HFFc6 (cell line): ENCODE measurements at regions not wholly inside any gene's neighbourhood (a gene's known extent, or its start where the extent isn't known, plus 50 kb on each side); places are given as distances from the start of the nearest gene placed in this dataset.

Experiments used
- DNase-seq: peaks from one replicate; pipeline ENCODE4 v3.0.0-alpha.2; 2018
- H3K27ac Mint-ChIP-seq: 2 replicates; pipeline ENCODE4 v1.8.0; 2020; ENCODE audit warnings: mild to moderate bottlenecking, mixed read lengths
- H3K27me3 Mint-ChIP-seq: 2 replicates; pipeline ENCODE4 v1.8.0; 2021; ENCODE audit warnings: mild to moderate bottlenecking, moderate library complexity, mixed read lengths; ENCODE audit not compliant: insufficient read depth
- H3K36me3 Mint-ChIP-seq: 2 replicates; pipeline ENCODE4 v1.8.0; 2021; ENCODE audit warnings: low read depth, mixed read lengths
- H3K4me1 Mint-ChIP-seq: 2 replicates; pipeline ENCODE4 v1.8.0; 2020; ENCODE audit warnings: low read depth, mixed read lengths
- H3K4me3 Mint-ChIP-seq: 2 replicates; pipeline ENCODE4 v1.8.0; 2020; ENCODE audit warnings: mild to moderate bottlenecking, moderate library complexity, mixed read lengths
- H3K9me3 Mint-ChIP-seq: 2 replicates; pipeline ENCODE4 v1.8.0; 2020; ENCODE audit warnings: mild to moderate bottlenecking, mixed read lengths
- TF ChIP-seq, protein P1 (sequence below): fragments of 200-600 bp; sonication (generic); IDR thresholded peaks from 2 replicates; pipeline ENCODE4 v1.5.0; 2021; ENCODE audit warnings: antibody characterized with exemption, mild to moderate bottlenecking

DNA sequence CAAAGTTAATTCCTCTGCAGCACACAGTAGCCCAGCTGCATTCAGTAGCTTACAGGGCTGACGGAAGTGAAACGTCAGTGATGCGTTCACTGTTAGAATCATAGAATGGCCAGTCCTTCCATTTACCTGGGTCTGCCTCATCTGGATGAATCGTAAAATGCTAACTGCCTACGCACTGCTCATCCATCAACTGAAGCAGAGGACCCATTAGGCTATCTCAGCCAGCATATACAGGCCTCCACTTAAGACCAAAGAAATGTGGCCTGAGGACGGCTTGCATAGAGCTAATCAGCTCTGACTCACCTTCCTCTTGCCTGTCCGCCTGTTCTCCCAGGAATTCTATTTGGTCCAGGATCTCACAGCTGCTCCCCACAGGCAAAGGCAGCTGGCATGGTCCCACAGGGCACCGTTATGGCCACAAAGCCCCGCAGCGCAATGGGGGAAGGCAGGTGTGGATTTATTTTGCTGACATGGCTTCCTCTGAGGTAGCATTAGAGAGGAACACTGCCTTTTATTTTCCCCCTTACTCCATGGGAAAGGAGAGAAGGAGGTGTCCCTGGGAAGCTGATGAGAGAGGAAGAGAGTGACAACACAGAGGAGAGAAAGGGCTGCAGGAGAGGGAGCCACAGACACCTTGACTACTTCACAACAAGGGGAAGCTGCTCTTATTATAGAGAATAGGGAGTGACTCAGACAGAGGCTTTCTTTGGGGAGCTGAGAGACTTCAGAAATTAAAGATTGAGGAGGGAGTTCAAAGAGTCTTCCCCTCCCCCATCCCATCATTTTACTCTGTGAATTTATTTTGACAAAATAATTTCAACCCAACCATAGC is 177.6 kb downstream of the HHIPL2 start:
- peaks cover 54% of the 10 kb centered on the region for H3K4me1 Mint-ChIP-seq
- no peaks in the 10 kb centered on the region for H3K9me3 Mint-ChIP-seq
- H3K27ac Mint-ChIP-seq: peak overlapping the region; percentile 98
- H3K27me3 Mint-ChIP-seq: no peaks in the 10 kb centered on the region; the same call in 1 of the 2 replicates
- H3K4me3 Mint-ChIP-seq: peak overlapping the region; percentile 85
- DNase-seq: peak; percentile 77
- TF ChIP-seq, protein P1, sequence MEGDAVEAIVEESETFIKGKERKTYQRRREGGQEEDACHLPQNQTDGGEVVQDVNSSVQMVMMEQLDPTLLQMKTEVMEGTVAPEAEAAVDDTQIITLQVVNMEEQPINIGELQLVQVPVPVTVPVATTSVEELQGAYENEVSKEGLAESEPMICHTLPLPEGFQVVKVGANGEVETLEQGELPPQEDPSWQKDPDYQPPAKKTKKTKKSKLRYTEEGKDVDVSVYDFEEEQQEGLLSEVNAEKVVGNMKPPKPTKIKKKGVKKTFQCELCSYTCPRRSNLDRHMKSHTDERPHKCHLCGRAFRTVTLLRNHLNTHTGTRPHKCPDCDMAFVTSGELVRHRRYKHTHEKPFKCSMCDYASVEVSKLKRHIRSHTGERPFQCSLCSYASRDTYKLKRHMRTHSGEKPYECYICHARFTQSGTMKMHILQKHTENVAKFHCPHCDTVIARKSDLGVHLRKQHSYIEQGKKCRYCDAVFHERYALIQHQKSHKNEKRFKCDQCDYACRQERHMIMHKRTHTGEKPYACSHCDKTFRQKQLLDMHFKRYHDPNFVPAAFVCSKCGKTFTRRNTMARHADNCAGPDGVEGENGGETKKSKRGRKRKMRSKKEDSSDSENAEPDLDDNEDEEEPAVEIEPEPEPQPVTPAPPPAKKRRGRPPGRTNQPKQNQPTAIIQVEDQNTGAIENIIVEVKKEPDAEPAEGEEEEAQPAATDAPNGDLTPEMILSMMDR: no peak
- no peaks in the 10 kb centered on the region for H3K36me3 Mint-ChIP-seq

DNA sequence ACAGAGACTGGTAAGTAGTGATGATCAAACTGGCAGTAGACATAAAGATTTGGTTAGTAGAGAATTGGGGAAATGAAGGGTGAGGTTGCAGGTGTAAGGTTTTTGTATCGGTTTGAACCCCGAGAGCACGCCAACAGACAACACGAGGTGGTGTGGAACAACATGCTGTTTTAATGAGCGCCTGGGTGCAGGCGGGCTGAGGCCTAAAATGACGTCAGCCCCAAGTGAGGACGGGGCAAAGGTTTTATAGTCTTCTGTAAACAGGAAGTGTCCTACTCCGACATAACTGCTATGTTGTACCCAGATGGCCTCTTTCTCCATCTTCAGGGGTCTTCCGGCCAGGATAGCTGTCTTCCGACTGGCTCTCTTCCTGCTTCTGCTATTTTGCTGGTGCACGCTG is 178.8 kb downstream of the HHIPL2 start:
- H3K27ac Mint-ChIP-seq: peak overlapping the region; percentile 98; the same call in 1 of the 2 replicates
- no peak overlapping the region for H3K4me3 Mint-ChIP-seq
- H3K27me3 Mint-ChIP-seq: no peaks in the 10 kb centered on the region; the same call in 1 of the 2 replicates
- TF ChIP-seq, protein P1: no peak
- peaks cover 48% of the 10 kb centered on the region for H3K4me1 Mint-ChIP-seq
- DNase-seq: no peak
- no peaks in the 10 kb centered on the region for H3K9me3 Mint-ChIP-seq
- H3K36me3 Mint-ChIP-seq: no peaks in the 10 kb centered on the region

DNA sequence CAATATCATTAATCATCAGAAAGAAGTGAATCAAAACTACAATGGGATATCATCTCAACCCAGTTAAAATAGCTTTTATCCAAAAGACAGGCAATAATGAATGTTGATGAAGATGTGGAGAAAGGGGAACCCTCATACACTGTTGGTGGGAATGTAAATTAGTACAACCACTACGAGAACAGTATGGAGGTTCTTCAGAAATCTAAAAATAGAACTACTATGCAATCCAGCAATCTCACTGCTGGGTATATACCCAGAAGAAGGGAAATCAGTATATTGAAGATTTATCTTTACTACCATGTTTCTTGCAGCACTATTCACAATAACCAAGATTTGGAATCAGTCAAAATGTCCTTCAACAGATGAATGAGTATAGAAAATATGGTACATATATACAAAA is 189.8 kb downstream of the HHIPL2 start:
- Mint-ChIP-seq H3K27me3 (peaks cover 2% of the 10 kb centered on the region), H3K4me1 (no peaks in the 10 kb centered on the region), H3K36me3 (no peaks in the 10 kb centered on the region), H3K4me3 (no peak overlapping the region), H3K27ac (no peak overlapping the region), H3K9me3 (no peaks in the 10 kb centered on the region; the same call in 1 of the 2 replicates)
- TF ChIP-seq, protein P1: no peak
- no peak for DNase-seq

DNA sequence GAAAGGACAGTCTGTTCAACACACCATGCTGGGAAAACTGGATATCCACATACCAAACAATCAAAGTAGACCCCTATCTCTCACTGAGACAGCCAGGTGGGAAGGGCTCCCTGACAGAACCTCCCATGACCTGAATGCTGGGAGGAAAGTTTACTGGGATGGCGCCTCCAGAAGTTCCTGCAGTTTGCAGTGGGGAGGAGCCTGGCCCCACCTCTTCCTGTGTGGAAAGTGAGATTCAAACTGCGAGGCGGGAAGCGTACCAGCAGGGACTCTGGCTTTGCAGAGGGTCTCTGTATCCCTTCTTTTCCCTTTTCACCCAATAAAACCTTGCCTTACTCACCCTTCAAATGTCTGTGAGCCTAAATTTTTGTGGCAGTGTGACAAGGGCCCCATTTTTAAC is 190.7 kb downstream of the HHIPL2 start:
- TF ChIP-seq, protein P1: no peak
- H3K27ac Mint-ChIP-seq: no peak overlapping the region
- no peaks in the 10 kb centered on the region for H3K36me3 Mint-ChIP-seq
- peaks cover 2% of the 10 kb centered on the region for H3K27me3 Mint-ChIP-seq
- no peak overlapping the region for H3K4me3 Mint-ChIP-seq
- no peaks in the 10 kb centered on the region; the same call in 1 of the 2 replicates for H3K9me3 Mint-ChIP-seq
- no peak for DNase-seq
- no peaks in the 10 kb centered on the region for H3K4me1 Mint-ChIP-seq

DNA sequence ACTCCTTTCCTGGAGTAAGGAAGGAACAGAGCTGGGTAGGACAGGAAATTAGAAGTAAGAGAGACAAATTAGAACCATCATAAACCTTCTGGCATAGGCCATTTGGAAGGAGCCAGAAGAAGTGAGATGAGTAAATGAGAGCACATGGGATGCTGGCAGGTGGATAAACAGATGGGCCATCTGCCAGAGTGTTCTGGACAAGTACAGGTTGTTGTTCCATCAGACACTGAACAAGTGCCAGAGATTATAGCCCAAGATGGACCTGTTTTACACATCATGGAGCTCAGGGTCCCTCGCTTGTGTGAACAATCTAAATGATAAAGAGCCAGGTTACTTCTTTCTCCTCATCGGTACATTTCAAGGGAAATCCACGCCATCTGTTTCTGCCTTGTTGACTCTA is 200.3 kb downstream of the HHIPL2 start:
- TF ChIP-seq, protein P1: no peak
- Mint-ChIP-seq H3K27me3 (peaks cover 11% of the 10 kb centered on the region), H3K4me1 (no peaks in the 10 kb centered on the region), H3K36me3 (no peaks in the 10 kb centered on the region), H3K27ac (no peak overlapping the region), H3K4me3 (no peak overlapping the region), H3K9me3 (no peaks in the 10 kb centered on the region)
- DNase-seq: no peak
